SK-N-SH treated with all-trans-retinoic acid at 6 μM for 48 hours (cell line): ENCODE measurements at regions not wholly inside any gene's neighbourhood (a gene's known extent, or its start where the extent isn't known, plus 50 kb on each side); places are given as distances from the start of the nearest gene placed in this dataset.

Experiments used
- ATAC-seq: fragments of 200-7000 bp; cut with Tn5 transposase; 3 replicates; pipeline ENCODE4 v1.9.1; 2020; ENCODE audit warnings: mild to moderate bottlenecking, moderate library complexity
- ARNTL ChIP-seq: fragments of 450-650 bp; formaldehyde crosslinking; IDR thresholded peaks from 2 replicates; pipeline ENCODE4 v1.5.0; 2020; ENCODE audit warnings: low read depth, mild to moderate bottlenecking, moderate library complexity, borderline replicate concordance
- BACH2 ChIP-seq: fragments of 250-450 bp; sonication (Bioruptor Pico); IDR thresholded peaks from 2 replicates; pipeline ENCODE4 v1.9.0; 2021; ENCODE audit warnings: mild to moderate bottlenecking, borderline replicate concordance
- CSRNP3 ChIP-seq: fragments of 250-450 bp; sonication (Bioruptor Pico); IDR thresholded peaks from 2 replicates; pipeline ENCODE4 v1.5.1; 2021; ENCODE audit warnings: mild to moderate bottlenecking, moderate library complexity
- ESRRG ChIP-seq: fragments of 250-450 bp; sonication (Bioruptor Pico); IDR thresholded peaks from 2 replicates; pipeline ENCODE4 v1.6.1; 2021; ENCODE audit warnings: mild to moderate bottlenecking
- GLIS3 ChIP-seq: fragments of 250-450 bp; sonication (Bioruptor Pico); IDR thresholded peaks from 2 replicates; pipeline ENCODE4 v1.5.0; 2020; ENCODE audit warnings: mild to moderate bottlenecking, moderate library complexity
- ISL1 ChIP-seq: fragments of 250-450 bp; sonication (Bioruptor Pico); IDR thresholded peaks from 2 replicates; pipeline ENCODE4 v2.1.2; 2022; ENCODE audit warnings: mild to moderate bottlenecking, moderate library complexity
- OSR1 ChIP-seq: fragments of 250-450 bp; sonication (Bioruptor Pico); IDR thresholded peaks from 2 replicates; pipeline ENCODE4 v1.8.0; 2022; ENCODE audit warnings: moderate library complexity, mild to moderate bottlenecking, inconsistent platforms
- PATZ1 ChIP-seq: fragments of 250-450 bp; sonication (Bioruptor Pico); IDR thresholded peaks from 2 replicates; pipeline ENCODE4 v1.8.0; 2020; ENCODE audit warnings: mild to moderate bottlenecking, moderate library complexity, borderline replicate concordance
- PPARA ChIP-seq: fragments of 250-450 bp; sonication (Bioruptor Pico); IDR thresholded peaks from 2 replicates; pipeline ENCODE4 v1.5.0; 2020; ENCODE audit warnings: mild to moderate bottlenecking, borderline replicate concordance
- RARB ChIP-seq: fragments of 250-450 bp; sonication (Bioruptor Pico); IDR thresholded peaks from 2 replicates; pipeline ENCODE4 v1.8.0; 2021; ENCODE audit warnings: mild to moderate bottlenecking, moderate library complexity
- SNAI2 ChIP-seq: fragments of 250-450 bp; sonication (Bioruptor Pico); IDR thresholded peaks from 2 replicates; pipeline ENCODE4 v1.5.0; 2020; ENCODE audit warnings: mild to moderate bottlenecking, moderate library complexity
- TCF4 ChIP-seq: fragments of 250-450 bp; sonication (Bioruptor Pico); IDR thresholded peaks from 2 replicates; pipeline ENCODE4 v1.8.0; 2021; ENCODE audit warnings: mild to moderate bottlenecking, moderate library complexity, borderline replicate concordance
- ZC3H10 ChIP-seq: fragments of 250-450 bp; sonication (Bioruptor Pico); IDR thresholded peaks from 2 replicates; pipeline ENCODE4 v1.5.1; 2021; ENCODE audit warnings: mild to moderate bottlenecking, moderate library complexity
- ZFP30 ChIP-seq: fragments of 450-650 bp; formaldehyde crosslinking; IDR thresholded peaks from 2 replicates; pipeline ENCODE4 v1.5.0; 2022; ENCODE audit warnings: mild to moderate bottlenecking, moderate library complexity
- ZNF565 ChIP-seq: fragments of 450-650 bp; formaldehyde crosslinking; conservative IDR thresholded peaks from 2 replicates; pipeline ENCODE4 v1.5.0; 2020; ENCODE audit warnings: low read depth, mild to moderate bottlenecking, moderate library complexity
- ZNF70 ChIP-seq: fragments of 450-650 bp; formaldehyde crosslinking; IDR thresholded peaks from 2 replicates; pipeline ENCODE4 v1.5.0; 2020; ENCODE audit warnings: mild to moderate bottlenecking, moderate library complexity
- ZNF8 ChIP-seq: fragments of 450-650 bp; formaldehyde crosslinking; IDR thresholded peaks from 2 replicates; pipeline ENCODE4 v1.5.0; 2020; ENCODE audit warnings: mild to moderate bottlenecking, moderate library complexity
- TF ChIP-seq, protein P1 (sequence below): fragments of 250-450 bp; sonication (Bioruptor Pico); IDR thresholded peaks from 2 replicates; pipeline ENCODE4 v1.5.0; 2020; ENCODE audit warnings: mild to moderate bottlenecking, moderate library complexity
- TF ChIP-seq, protein P2 (sequence below): fragments of 250-450 bp; sonication (Bioruptor Pico); IDR thresholded peaks from 2 replicates; pipeline ENCODE4 v1.5.1; 2020; ENCODE audit warnings: low read depth, mild to moderate bottlenecking, moderate library complexity

DNA sequence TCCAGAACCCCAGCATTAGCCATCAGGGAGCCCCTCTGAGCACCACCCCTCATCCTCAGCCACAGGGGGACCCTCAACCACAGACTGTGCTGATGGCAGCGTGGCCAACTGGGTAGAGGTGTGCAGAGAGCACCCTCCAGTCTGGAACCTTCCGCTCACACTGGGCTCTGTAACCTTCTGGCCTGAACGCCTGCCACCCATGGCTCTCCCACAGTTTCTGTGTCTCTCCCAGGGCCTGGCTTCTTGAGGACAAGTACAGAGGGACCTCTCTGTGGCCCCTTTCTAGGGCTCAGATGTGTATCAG is 503.0 kb upstream of the MGMT start (continued):
- TF ChIP-seq PATZ1 = no peak
- TF ChIP-seq ARNTL (CRISPR knock-in tag) = no peak
- TF ChIP-seq, protein P1, sequence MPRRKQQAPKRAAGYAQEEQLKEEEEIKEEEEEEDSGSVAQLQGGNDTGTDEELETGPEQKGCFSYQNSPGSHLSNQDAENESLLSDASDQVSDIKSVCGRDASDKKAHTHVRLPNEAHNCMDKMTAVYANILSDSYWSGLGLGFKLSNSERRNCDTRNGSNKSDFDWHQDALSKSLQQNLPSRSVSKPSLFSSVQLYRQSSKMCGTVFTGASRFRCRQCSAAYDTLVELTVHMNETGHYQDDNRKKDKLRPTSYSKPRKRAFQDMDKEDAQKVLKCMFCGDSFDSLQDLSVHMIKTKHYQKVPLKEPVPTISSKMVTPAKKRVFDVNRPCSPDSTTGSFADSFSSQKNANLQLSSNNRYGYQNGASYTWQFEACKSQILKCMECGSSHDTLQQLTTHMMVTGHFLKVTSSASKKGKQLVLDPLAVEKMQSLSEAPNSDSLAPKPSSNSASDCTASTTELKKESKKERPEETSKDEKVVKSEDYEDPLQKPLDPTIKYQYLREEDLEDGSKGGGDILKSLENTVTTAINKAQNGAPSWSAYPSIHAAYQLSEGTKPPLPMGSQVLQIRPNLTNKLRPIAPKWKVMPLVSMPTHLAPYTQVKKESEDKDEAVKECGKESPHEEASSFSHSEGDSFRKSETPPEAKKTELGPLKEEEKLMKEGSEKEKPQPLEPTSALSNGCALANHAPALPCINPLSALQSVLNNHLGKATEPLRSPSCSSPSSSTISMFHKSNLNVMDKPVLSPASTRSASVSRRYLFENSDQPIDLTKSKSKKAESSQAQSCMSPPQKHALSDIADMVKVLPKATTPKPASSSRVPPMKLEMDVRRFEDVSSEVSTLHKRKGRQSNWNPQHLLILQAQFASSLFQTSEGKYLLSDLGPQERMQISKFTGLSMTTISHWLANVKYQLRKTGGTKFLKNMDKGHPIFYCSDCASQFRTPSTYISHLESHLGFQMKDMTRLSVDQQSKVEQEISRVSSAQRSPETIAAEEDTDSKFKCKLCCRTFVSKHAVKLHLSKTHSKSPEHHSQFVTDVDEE (CRISPR knock-in tag) = no peak
- no peak for TF ChIP-seq OSR1 (CRISPR knock-in tag)
- TF ChIP-seq ISL1 (CRISPR knock-in tag) = no peak
- no peak for TF ChIP-seq RARB (CRISPR knock-in tag)

DNA sequence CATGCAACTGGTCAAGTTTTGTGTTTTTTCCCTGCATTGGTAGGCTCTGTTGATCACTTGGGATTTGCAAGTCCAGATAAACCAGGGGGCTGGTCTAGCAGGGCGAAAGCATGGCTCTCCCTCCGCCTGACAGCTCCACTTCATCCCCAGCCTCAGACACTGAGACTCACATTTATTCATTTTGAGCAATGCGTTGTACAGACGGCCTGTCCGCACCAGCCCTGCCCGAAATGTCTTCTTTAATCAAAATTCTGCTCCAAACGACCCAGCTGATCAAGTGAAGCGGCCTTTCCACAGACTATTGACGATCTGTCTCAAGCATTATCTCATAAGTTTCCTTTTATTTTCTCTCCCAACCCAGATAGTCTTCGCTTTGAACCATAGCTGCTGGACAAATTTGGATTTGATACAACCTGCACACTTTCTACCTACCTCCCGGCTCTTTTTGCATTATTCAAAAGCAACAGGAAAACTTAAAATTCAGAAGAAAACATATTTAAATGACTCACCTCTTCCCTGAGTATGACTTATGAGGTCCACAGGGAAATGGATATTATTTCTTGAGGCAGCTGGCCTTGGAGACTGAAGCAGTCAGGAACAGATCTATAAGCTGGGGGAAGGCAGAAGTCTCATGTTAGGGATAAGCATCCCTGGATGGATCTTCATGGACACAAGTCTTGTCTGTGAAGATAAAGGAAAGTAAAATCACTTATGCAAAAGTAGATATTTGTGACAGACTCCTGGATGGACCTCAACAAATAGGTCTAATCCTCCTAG is 498.9 kb upstream of the MGMT start:
- TF ChIP-seq ARNTL (CRISPR knock-in tag) = no peak
- TF ChIP-seq ESRRG (CRISPR knock-in tag) = no peak
- no peak for TF ChIP-seq PPARA (CRISPR knock-in tag)
- no peak for TF ChIP-seq ZFP30 (CRISPR knock-in tag)
- TF ChIP-seq ZNF70 (CRISPR knock-in tag) = no peak
- TF ChIP-seq, protein P2, sequence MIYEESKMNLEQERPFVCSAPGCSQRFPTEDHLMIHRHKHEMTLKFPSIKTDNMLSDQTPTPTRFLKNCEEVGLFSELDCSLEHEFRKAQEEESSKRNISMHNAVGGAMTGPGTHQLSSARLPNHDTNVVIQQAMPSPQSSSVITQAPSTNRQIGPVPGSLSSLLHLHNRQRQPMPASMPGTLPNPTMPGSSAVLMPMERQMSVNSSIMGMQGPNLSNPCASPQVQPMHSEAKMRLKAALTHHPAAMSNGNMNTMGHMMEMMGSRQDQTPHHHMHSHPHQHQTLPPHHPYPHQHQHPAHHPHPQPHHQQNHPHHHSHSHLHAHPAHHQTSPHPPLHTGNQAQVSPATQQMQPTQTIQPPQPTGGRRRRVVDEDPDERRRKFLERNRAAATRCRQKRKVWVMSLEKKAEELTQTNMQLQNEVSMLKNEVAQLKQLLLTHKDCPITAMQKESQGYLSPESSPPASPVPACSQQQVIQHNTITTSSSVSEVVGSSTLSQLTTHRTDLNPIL (CRISPR knock-in tag) = no peak
- no peak for TF ChIP-seq SNAI2 (CRISPR knock-in tag)
- no peak for TF ChIP-seq ZC3H10 (CRISPR knock-in tag)
- TF ChIP-seq ZNF8 (CRISPR knock-in tag) = no peak
- no peak for TF ChIP-seq ZNF565
- no peak for TF ChIP-seq OSR1 (CRISPR knock-in tag)
- no peak for ATAC-seq

DNA sequence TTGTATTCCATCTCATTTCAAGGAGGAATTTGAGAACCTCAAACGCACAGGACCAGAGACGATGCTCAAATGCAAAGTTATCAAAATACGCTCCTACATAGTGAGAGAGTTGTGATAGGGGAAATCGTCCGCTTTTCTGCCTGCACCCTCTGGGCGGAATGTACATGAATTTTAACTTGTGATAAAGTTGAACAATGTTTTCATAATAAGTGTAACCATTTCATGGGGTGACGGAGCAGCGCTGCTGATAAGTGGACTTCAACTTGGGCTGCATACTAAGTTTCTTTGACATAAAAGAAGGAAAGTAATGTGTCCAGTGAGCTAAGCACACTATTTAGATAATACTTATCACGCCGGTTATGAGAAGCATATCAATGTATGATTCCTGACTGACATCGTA is 497.5 kb upstream of the MGMT start:
- no peak for TF ChIP-seq BACH2 (CRISPR knock-in tag)
- no peak for TF ChIP-seq ISL1 (CRISPR knock-in tag)
- no peak for TF ChIP-seq CSRNP3 (CRISPR knock-in tag)
- no peak for TF ChIP-seq ARNTL (CRISPR knock-in tag)
- TF ChIP-seq ZC3H10 (CRISPR knock-in tag) = no peak
- TF ChIP-seq ZFP30 (CRISPR knock-in tag) = no peak
- TF ChIP-seq, protein P1 (CRISPR knock-in tag) = no peak
- no peak for TF ChIP-seq GLIS3 (CRISPR knock-in tag)
- TF ChIP-seq TCF4 (CRISPR knock-in tag) = no peak
- TF ChIP-seq OSR1 (CRISPR knock-in tag) = no peak
- TF ChIP-seq, all 23 proteins: peak for 0
- ATAC-seq = no peak
